Natural killer cell (primary cell): ENCODE measurements at regions not wholly inside any gene's neighbourhood (a gene's known extent, or its start where the extent isn't known, plus 50 kb on each side); places are given as distances from the start of the nearest gene placed in this dataset.

Experiments
- ATAC-seq, 3 donors: fragments of 150-1000 bp in 2 of 3; fragments of 200-7000 bp in 1 of 3; cut with Tn5 transposase; 1 replicate in 1 of 3; 2 replicates in 2 of 3; pipeline ENCODE4 v1.10.0; 2021; ENCODE audit warnings: mild to moderate bottlenecking in 2 of 3, moderate library complexity in 2 of 3
- DNase-seq, 2 donors: peaks; one replicate each; pipeline versions ENCODE4 v3.0.0 to v3.0.0-alpha.2; 2013 to 2021; ENCODE audit warnings: mixed read lengths in 1 of 2
- H3K27ac ChIP-seq: one replicate; pipeline ENCODE4 v1.5.1; 2013; ENCODE audit warnings: mild to moderate bottlenecking, low read length
- H3K27me3 ChIP-seq: one replicate; pipeline ENCODE4 v1.6.1; 2013; ENCODE audit warnings: low read length; ENCODE audit not compliant: control insufficient read depth, insufficient read depth
- H3K36me3 ChIP-seq: one replicate; pipeline ENCODE4 v1.6.1; 2013; ENCODE audit warnings: low read length; ENCODE audit not compliant: control insufficient read depth, insufficient read depth
- H3K4me1 ChIP-seq: one replicate; pipeline ENCODE4 v1.6.1; 2013; ENCODE audit warnings: low read length; ENCODE audit not compliant: control insufficient read depth, insufficient read depth
- H3K4me3 ChIP-seq: one replicate; pipeline ENCODE4 v1.5.1; 2013; ENCODE audit warnings: low read length
- H3K9me3 ChIP-seq: one replicate; pipeline ENCODE4 v1.6.1; 2013; ENCODE audit warnings: low read length; ENCODE audit not compliant: control insufficient read depth, insufficient read depth
- H3K27ac Mint-ChIP-seq, 2 donors: one replicate each; pipeline ENCODE4 v1.8.0; 2022; ENCODE audit warnings: mild to moderate bottlenecking in 2 of 2, mixed read lengths in 2 of 2, moderate library complexity in 1 of 2
- H3K27me3 Mint-ChIP-seq, 2 donors: one replicate each; pipeline ENCODE4 v1.8.0; 2022; ENCODE audit warnings: low read depth in 2 of 2, mixed read lengths in 2 of 2
- H3K36me3 Mint-ChIP-seq: one replicate; pipeline ENCODE4 v1.8.0; 2022; ENCODE audit warnings: mixed read lengths
- H3K4me1 Mint-ChIP-seq, 2 donors: one replicate each; pipeline ENCODE4 v1.8.0; 2022; ENCODE audit warnings: mixed read lengths in 2 of 2
- H3K4me3 Mint-ChIP-seq: one replicate; pipeline ENCODE4 v1.8.0; 2022; ENCODE audit warnings: mild to moderate bottlenecking, moderate library complexity, mixed read lengths
- H3K9me3 Mint-ChIP-seq, 2 donors: one replicate each; pipeline ENCODE4 v1.8.0; 2022; ENCODE audit warnings: mixed read lengths in 2 of 2
- CTCF ChIP-seq: fragments of 200-600 bp; IDR thresholded peaks from one replicate; pipeline ENCODE4 v1.8.0; 2022; ENCODE audit warnings: antibody characterized with exemption
- WGBS: methylation state at CpG from one replicate; pipeline ENCODE4 v1.1.7; 2013; ENCODE audit warnings: missing lambda C conversion rate; ENCODE audit not compliant: insufficient coverage; 5-methylcytosine and 5-hydroxymethylcytosine counted together
- intact Hi-C: fragments of 100-400 bp; cut with micrococcal nuclease; formaldehyde crosslinking; loops from one replicate; pipeline ENCODE4 v1.14.2; 2022

DNA sequence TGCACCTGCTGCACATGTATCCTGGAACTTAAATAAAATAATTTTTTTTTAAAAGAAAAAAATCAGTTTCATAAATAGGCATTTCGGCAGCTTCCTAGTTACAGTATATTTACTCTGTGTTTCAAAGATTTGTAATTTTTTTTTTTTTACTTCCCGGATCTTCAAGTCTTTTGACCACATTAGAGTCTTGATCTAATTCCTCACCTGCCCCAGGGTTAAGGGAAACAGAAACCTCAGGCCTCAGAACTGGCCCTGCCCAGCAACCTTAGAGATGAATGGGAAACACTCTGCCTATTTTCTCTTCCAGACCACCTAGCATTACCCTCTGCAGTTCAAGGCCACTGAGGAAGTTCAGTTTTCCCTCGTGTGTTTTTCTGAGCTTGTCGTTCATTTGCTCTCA, 304.0 kb downstream of the MAF start:
- no peaks in the 10 kb centered on the region for H3K36me3 ChIP-seq
- Mint-ChIP-seq H3K9me3 (no peaks in the 10 kb centered on the region), H3K27me3 (no peaks in the 10 kb centered on the region), H3K36me3 (no peaks in the 10 kb centered on the region), H3K27ac (no peak overlapping the region), H3K4me3 (no peak overlapping the region), H3K4me1 (no peaks in the 10 kb centered on the region)
- ATAC-seq (no peak), DNase-seq (peak in 1 of 2 donors; percentile 41)
- no peak overlapping the region for H3K4me3 ChIP-seq
- H3K9me3 ChIP-seq = no peaks in the 10 kb centered on the region
- 60% methylated on average over 3 of the region's 4 CpGs for WGBS
- TF ChIP-seq CTCF = no peak
- H3K27ac ChIP-seq = no peak overlapping the region
- intact Hi-C loops = no loop called here
- peaks cover 4% of the 10 kb centered on the region for H3K4me1 ChIP-seq
- no peaks in the 10 kb centered on the region for H3K27me3 ChIP-seq

DNA sequence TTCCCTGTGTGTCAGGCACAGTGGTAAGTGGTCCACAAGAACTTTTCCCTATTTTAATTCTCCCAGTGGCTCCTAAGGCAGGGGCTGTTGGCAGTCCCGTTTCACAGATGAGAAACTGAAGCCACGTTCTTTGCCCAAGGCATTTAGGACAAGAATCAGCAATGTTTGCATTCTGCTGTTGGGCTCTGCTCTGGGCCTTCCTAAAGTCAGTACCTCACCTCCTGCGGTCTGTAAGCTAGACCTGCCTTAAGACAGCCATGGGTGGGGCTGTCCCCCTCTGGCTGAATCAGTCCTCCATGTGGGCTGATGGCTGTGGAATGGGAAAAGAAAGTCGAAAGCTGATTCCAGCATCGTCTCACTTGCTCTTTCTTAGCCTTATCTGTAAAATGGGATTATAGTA, 304.8 kb downstream of the MAF start:
- no peak for DNase-seq
- Mint-ChIP-seq H3K9me3 (no peaks in the 10 kb centered on the region), H3K27me3 (peaks cover 0 to 3% of the 10 kb centered on the region in 2 donors), H3K27ac (no peak overlapping the region), H3K36me3 (no peaks in the 10 kb centered on the region), H3K4me1 (no peaks in the 10 kb centered on the region), H3K4me3 (no peak overlapping the region)
- no peak overlapping the region for H3K4me3 ChIP-seq
- H3K27ac ChIP-seq = no peak overlapping the region
- H3K36me3 ChIP-seq = no peaks in the 10 kb centered on the region
- no peak for ATAC-seq
- H3K9me3 ChIP-seq = no peaks in the 10 kb centered on the region
- no peak for TF ChIP-seq CTCF
- intact Hi-C loops = no loop called here
- H3K4me1 ChIP-seq = peaks cover 4% of the 10 kb centered on the region
- H3K27me3 ChIP-seq = no peaks in the 10 kb centered on the region
- WGBS = 97% methylated on average over 3 of the region's 5 CpGs

- Histone ChIP-seq H3K36me3 (no peaks in the 10 kb centered on the region), H3K27ac (no peak overlapping the region), H3K4me3 (no peak overlapping the region), H3K4me1 (peaks cover 4% of the 10 kb centered on the region), H3K27me3 (no peaks in the 10 kb centered on the region), H3K9me3 (no peaks in the 10 kb centered on the region)
- Mint-ChIP-seq H3K27ac (no peak overlapping the region), H3K4me1 (no peaks in the 10 kb centered on the region), H3K4me3 (no peak overlapping the region), H3K36me3 (no peaks in the 10 kb centered on the region), H3K27me3 (peaks cover 0 to 3% of the 10 kb centered on the region in 2 donors), H3K9me3 (no peaks in the 10 kb centered on the region)
- no peak for ATAC-seq
- 78% methylated on average over 8 of the region's 8 CpGs for WGBS
- intact Hi-C loops = no loop called here
- DNase-seq = no peak
- no peak for TF ChIP-seq CTCF
These were observed 305.4 kb downstream of the MAF start for GRCh38 chr16:79295162-79295561.

GRCh38 chr16:79294568-79294967, 306.0 kb downstream of the MAF start:
- H3K36me3 Mint-ChIP-seq = no peaks in the 10 kb centered on the region
- H3K9me3 ChIP-seq = no peaks in the 10 kb centered on the region

More at GRCh38 chr16:79294568-79294967, 306.0 kb downstream of the MAF start:
- Histone ChIP-seq H3K27me3 (no peaks in the 10 kb centered on the region), H3K27ac (no peak overlapping the region), H3K4me1 (peaks cover 4% of the 10 kb centered on the region), H3K4me3 (no peak overlapping the region), H3K36me3 (no peaks in the 10 kb centered on the region)
- WGBS = 92% methylated on average over 2 of the region's 2 CpGs
- no peaks in the 10 kb centered on the region for H3K9me3 Mint-ChIP-seq
- H3K4me1 Mint-ChIP-seq = no peaks in the 10 kb centered on the region
- DNase-seq = no peak
- intact Hi-C loops = no loop called here
- no peak overlapping the region for H3K4me3 Mint-ChIP-seq
- ATAC-seq = no peak
- no peak overlapping the region for H3K27ac Mint-ChIP-seq
- peaks cover 0 to 3% of the 10 kb centered on the region in 2 donors for H3K27me3 Mint-ChIP-seq
- no peak for TF ChIP-seq CTCF
